PC-3 (cell line): ENCODE measurements at regions not wholly inside any gene's neighbourhood (a gene's known extent, or its start where the extent isn't known, plus 50 kb on each side); places are given as distances from the start of the nearest gene placed in this dataset.

Source experiments
- ATAC-seq: fragments of 200-7000 bp; cut with Tn5 transposase; 2 replicates; pipeline ENCODE4 v1.9.1; 2020; ENCODE audit warnings: mild to moderate bottlenecking, moderate library complexity
- BruUV-seq: library from RNA; stranded (reverse); fragments of 400-500 nt; replicated peaks from 2 replicates; lab custom pipeline; 2021; lab: Mats Ljungman, UMichigan
- CTCF ChIA-PET: fragments of 300-600 bp; sonication (Branson Sonifier 250); formaldehyde crosslinking; loops from one replicate; lab custom pipeline; 2022; ENCODE audit warnings: antibody characterized with exemption; lab: Charles Lee
- POLR2A ChIA-PET: fragments of 300-600 bp; sonication (Branson Sonifier 250); formaldehyde crosslinking; loops from one replicate; lab custom pipeline; 2022; ENCODE audit warnings: antibody characterized with exemption; ENCODE audit not compliant: unreplicated experiment; lab: Charles Lee
- DNase-seq: peaks from one replicate; pipeline ENCODE4 v3.0.0-alpha.2; 2015
- H2AFZ ChIP-seq: fragments of 300-600 bp; sonication (generic); 2 replicates; pipeline ENCODE4 v1.6.0; 2016; ENCODE audit warnings: antibody characterized with exemption, low read length
- H3F3A ChIP-seq: fragments of 300-600 bp; sonication (generic); one replicate; pipeline ENCODE4 v1.6.0; 2017; ENCODE audit warnings: antibody characterized with exemption, low read length, control low read depth, mild to moderate bottlenecking; ENCODE audit not compliant: unreplicated experiment
- H3K27ac ChIP-seq: fragments of 300-600 bp; sonication (generic); 2 replicates; pipeline ENCODE4 v1.5.1; 2016; ENCODE audit warnings: mild to moderate bottlenecking, low read length
- H3K27me3 ChIP-seq: fragments of 300-600 bp; sonication (generic); 2 replicates; pipeline ENCODE4 v1.6.1; 2016; ENCODE audit warnings: low read length, mixed read lengths
- H3K36me3 ChIP-seq: fragments of 300-600 bp; sonication (generic); 2 replicates; pipeline ENCODE4 v1.6.1; 2016; ENCODE audit warnings: low read depth, mixed run types, low read length, mixed read lengths
- H3K4me1 ChIP-seq: fragments of 300-600 bp; sonication (generic); 2 replicates; pipeline ENCODE4 v1.5.1; 2016; ENCODE audit warnings: low read length; ENCODE audit not compliant: insufficient read depth
- H3K4me2 ChIP-seq: fragments of 300-600 bp; sonication (generic); 2 replicates; pipeline ENCODE4 v1.6.0; 2016; ENCODE audit warnings: low read length
- H3K4me3 ChIP-seq: fragments of 300-600 bp; sonication (generic); 2 replicates; pipeline ENCODE4 v1.5.1; 2016; ENCODE audit warnings: mild to moderate bottlenecking, low read length, mixed read lengths
- H3K79me2 ChIP-seq: fragments of 300-600 bp; sonication (generic); 2 replicates; pipeline ENCODE4 v1.6.1; 2017; ENCODE audit warnings: low read length, mixed read lengths
- H3K9ac ChIP-seq: fragments of 300-600 bp; sonication (generic); 2 replicates; pipeline ENCODE4 v1.6.0; 2016; ENCODE audit warnings: mild to moderate bottlenecking, low read length
- H3K9me2 ChIP-seq: fragments of 300-600 bp; sonication (generic); replicated peaks from 2 replicates; pipeline ENCODE4 v1.6.1; 2016; ENCODE audit warnings: mixed run types, low read length, mixed read lengths
- H3K9me3 ChIP-seq: fragments of 300-600 bp; sonication (generic); 2 replicates; pipeline ENCODE4 v1.6.1; 2016; ENCODE audit warnings: low read length, mixed read lengths
- H4K20me1 ChIP-seq: fragments of 300-600 bp; sonication (generic); 2 replicates; pipeline ENCODE4 v1.6.1; 2016; ENCODE audit warnings: low read length, mixed read lengths
- EZH2 ChIP-seq: fragments of 300-600 bp; sonication (generic); IDR thresholded peaks from one replicate; pipeline ENCODE4 v1.6.1; 2017; ENCODE audit warnings: antibody characterized with exemption, mild to moderate bottlenecking, low read length; ENCODE audit not compliant: unreplicated experiment
- EZH2phosphoT487 ChIP-seq: fragments of 300-600 bp; sonication (generic); IDR thresholded peaks from 2 replicates; pipeline ENCODE4 v1.6.1; 2018; ENCODE audit warnings: mild to moderate bottlenecking, antibody characterized with exemption, low read length, borderline replicate concordance
- intact Hi-C: fragments of 100-400 bp; cut with micrococcal nuclease; formaldehyde crosslinking; loops from 2 replicates; pipeline ENCODE4 v1.9.0; 2023
- TF ChIP-seq, protein P1 (sequence below): fragments of 300-600 bp; sonication (generic); conservative IDR thresholded peaks from 2 replicates; pipeline ENCODE4 v1.5.1; 2017; ENCODE audit warnings: antibody characterized with exemption, low read depth, mild to moderate bottlenecking, low read length

DNA sequence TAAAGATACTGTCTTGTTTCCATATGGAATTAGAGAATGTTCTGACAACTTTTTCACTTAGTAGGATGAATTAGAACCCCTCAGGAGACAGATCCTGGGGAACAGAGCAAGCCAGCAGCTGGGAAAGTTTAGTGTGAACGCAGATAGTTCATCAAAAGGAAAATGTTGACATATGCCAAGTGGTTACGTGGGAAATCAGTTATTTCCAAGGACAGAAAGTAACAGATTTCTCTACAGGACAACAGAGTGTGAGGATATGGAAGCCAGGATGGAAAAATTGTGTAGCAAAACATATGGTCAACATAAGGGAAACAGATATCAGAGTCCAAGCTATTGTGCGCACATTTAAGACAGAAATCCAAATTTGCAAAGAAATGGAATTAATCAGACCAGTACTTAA lies 419.5 kb downstream of the LRRIQ3 start:
- Histone ChIP-seq H3K4me1 (peaks cover 20% of the 10 kb centered on the region), H3K27me3 (no peaks in the 10 kb centered on the region), H3K9ac (no peak overlapping the region), H4K20me1 (no peaks in the 10 kb centered on the region), H3K9me2 (no peaks in the 10 kb centered on the region), H3K27ac (no peak overlapping the region), H3K4me3 (no peak overlapping the region), H3F3A (no peaks in the 10 kb centered on the region), H3K9me3 (no peaks in the 10 kb centered on the region), H3K36me3 (no peaks in the 10 kb centered on the region), H3K4me2 (no peak overlapping the region), H2AFZ (no peak overlapping the region), H3K79me2 (no peaks in the 10 kb centered on the region)
- CTCF ChIA-PET, result no interaction called here
- TF ChIP-seq EZH2phosphoT487 (no peak), EZH2 (no peak)
- TF ChIP-seq, protein P1, sequence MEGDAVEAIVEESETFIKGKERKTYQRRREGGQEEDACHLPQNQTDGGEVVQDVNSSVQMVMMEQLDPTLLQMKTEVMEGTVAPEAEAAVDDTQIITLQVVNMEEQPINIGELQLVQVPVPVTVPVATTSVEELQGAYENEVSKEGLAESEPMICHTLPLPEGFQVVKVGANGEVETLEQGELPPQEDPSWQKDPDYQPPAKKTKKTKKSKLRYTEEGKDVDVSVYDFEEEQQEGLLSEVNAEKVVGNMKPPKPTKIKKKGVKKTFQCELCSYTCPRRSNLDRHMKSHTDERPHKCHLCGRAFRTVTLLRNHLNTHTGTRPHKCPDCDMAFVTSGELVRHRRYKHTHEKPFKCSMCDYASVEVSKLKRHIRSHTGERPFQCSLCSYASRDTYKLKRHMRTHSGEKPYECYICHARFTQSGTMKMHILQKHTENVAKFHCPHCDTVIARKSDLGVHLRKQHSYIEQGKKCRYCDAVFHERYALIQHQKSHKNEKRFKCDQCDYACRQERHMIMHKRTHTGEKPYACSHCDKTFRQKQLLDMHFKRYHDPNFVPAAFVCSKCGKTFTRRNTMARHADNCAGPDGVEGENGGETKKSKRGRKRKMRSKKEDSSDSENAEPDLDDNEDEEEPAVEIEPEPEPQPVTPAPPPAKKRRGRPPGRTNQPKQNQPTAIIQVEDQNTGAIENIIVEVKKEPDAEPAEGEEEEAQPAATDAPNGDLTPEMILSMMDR, result no peak
- no TSS peak for BruUV-seq
- intact Hi-C loops, result no loop called here
- POLR2A ChIA-PET, result no interaction called here
- DNase-seq (no peak), ATAC-seq (no peak)

DNA sequence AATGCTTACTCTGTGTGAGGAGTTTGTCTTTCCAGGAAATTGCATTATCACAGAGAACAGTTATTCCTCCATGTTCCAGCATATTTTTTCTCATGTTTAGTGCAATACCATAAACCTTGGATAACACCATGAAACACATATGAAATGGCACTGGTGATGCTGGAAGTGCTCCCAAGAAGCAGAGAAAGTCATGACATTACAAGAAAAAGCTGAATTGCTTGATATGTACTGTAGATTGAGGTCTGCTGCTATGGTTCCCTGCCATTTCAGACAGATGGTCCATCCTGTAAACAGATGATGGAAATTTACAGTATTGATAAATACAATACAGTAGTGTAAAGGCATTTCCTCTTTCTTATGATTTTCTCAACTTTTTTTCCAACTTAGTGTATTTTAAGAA lies 422.1 kb downstream of the LRRIQ3 start:
- Histone ChIP-seq H4K20me1 (no peaks in the 10 kb centered on the region), H3K9ac (no peak overlapping the region), H3K79me2 (no peaks in the 10 kb centered on the region), H3K27me3 (no peaks in the 10 kb centered on the region), H3K27ac (no peak overlapping the region), H3K36me3 (no peaks in the 10 kb centered on the region), H3K4me1 (no peaks in the 10 kb centered on the region), H3K9me2 (no peaks in the 10 kb centered on the region), H3F3A (no peaks in the 10 kb centered on the region), H3K4me2 (no peak overlapping the region), H2AFZ (no peak overlapping the region), H3K4me3 (no peak overlapping the region), H3K9me3 (no peaks in the 10 kb centered on the region)
- intact Hi-C loops, result no loop called here
- POLR2A ChIA-PET, result no interaction called here
- ATAC-seq, result no peak
- no TSS peak for BruUV-seq
- TF ChIP-seq, protein P1, result no peak
- TF ChIP-seq EZH2phosphoT487, result no peak
- CTCF ChIA-PET, result no interaction called here
- DNase-seq, result no peak

DNA sequence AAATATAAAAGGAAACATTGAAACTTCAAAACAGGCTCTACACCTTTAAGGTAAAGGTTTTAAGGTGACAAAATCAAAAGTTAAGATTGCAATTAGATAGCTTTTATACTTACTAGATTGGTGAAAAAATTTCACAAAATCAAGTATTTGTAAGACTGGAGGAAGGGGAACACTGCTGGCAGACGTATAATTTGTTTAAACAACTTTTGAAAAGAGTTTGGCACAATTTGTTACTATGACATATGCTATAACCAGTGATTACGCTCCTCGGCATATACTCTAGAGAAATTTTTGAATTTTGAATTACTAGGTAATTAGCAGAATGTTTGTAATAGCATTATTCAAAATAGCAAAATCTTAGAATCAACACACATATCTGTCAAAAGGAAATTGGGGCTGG lies 425.0 kb downstream of the LRRIQ3 start:
- ChIA-PET POLR2A (no interaction called here), CTCF (no interaction called here)
- ATAC-seq (no peak), DNase-seq (no peak)
- Histone ChIP-seq H3K4me1 (no peaks in the 10 kb centered on the region), H3F3A (no peaks in the 10 kb centered on the region), H3K9ac (no peak overlapping the region), H3K27ac (no peak overlapping the region), H3K4me2 (no peak overlapping the region), H3K79me2 (no peaks in the 10 kb centered on the region), H3K36me3 (no peaks in the 10 kb centered on the region), H3K27me3 (no peaks in the 10 kb centered on the region), H2AFZ (no peak overlapping the region), H4K20me1 (no peaks in the 10 kb centered on the region), H3K9me3 (no peaks in the 10 kb centered on the region), H3K9me2 (no peaks in the 10 kb centered on the region), H3K4me3 (no peak overlapping the region)
- no TSS peak for BruUV-seq
- intact Hi-C loops, result no loop called here
- no peak for TF ChIP-seq EZH2
- TF ChIP-seq EZH2phosphoT487, result no peak
